Glutamatergic neuron (in vitro differentiated cells): ENCODE measurements at regions not wholly inside any gene's neighbourhood (a gene's known extent, or its start where the extent isn't known, plus 50 kb on each side); places are given as distances from the start of the nearest gene placed in this dataset.

Experiments
- DNase-seq: peaks from one replicate; pipeline ENCODE4 v3.0.0; 2022
- H3K27ac Mint-ChIP-seq: one replicate; pipeline ENCODE4 v1.8.0; 2020; ENCODE audit warnings: mild to moderate bottlenecking, mixed read lengths, inconsistent platforms; ENCODE audit not compliant: unreplicated experiment
- H3K27me3 Mint-ChIP-seq: one replicate; pipeline ENCODE4 v1.8.0; 2020; ENCODE audit warnings: mild to moderate bottlenecking, moderate library complexity, mixed read lengths, inconsistent platforms; ENCODE audit not compliant: unreplicated experiment
- H3K36me3 Mint-ChIP-seq: one replicate; pipeline ENCODE4 v1.8.0; 2020; ENCODE audit warnings: mild to moderate bottlenecking, mixed read lengths, inconsistent platforms; ENCODE audit not compliant: unreplicated experiment
- H3K4me1 Mint-ChIP-seq: one replicate; pipeline ENCODE4 v1.8.0; 2020; ENCODE audit warnings: mild to moderate bottlenecking, low read depth, mixed read lengths, inconsistent platforms; ENCODE audit not compliant: unreplicated experiment
- H3K4me3 Mint-ChIP-seq: one replicate; pipeline ENCODE4 v1.8.0; 2020; ENCODE audit warnings: mild to moderate bottlenecking, mixed read lengths, inconsistent platforms; ENCODE audit not compliant: unreplicated experiment
- H3K9me3 Mint-ChIP-seq: one replicate; pipeline ENCODE4 v1.8.0; 2020; ENCODE audit warnings: mild to moderate bottlenecking, moderate library complexity, mixed read lengths, inconsistent platforms; ENCODE audit not compliant: unreplicated experiment
- CTCF ChIP-seq: fragments of 200-600 bp; sonication (generic); IDR thresholded peaks from one replicate; pipeline ENCODE4 v1.5.0; 2021; ENCODE audit not compliant: partially characterized antibody, unreplicated experiment

GRCh38 chr10:3890602-3891352, 105.8 kb upstream of the KLF6 start:
- DNase-seq = no peak
- Mint-ChIP-seq H3K27me3 (no peaks in the 10 kb centered on the region), H3K9me3 (peaks cover 2% of the 10 kb centered on the region), H3K4me1 (peaks cover 2% of the 10 kb centered on the region), H3K36me3 (no peaks in the 10 kb centered on the region), H3K27ac (no peak overlapping the region), H3K4me3 (no peak overlapping the region)
- TF ChIP-seq CTCF = no peak

DNA sequence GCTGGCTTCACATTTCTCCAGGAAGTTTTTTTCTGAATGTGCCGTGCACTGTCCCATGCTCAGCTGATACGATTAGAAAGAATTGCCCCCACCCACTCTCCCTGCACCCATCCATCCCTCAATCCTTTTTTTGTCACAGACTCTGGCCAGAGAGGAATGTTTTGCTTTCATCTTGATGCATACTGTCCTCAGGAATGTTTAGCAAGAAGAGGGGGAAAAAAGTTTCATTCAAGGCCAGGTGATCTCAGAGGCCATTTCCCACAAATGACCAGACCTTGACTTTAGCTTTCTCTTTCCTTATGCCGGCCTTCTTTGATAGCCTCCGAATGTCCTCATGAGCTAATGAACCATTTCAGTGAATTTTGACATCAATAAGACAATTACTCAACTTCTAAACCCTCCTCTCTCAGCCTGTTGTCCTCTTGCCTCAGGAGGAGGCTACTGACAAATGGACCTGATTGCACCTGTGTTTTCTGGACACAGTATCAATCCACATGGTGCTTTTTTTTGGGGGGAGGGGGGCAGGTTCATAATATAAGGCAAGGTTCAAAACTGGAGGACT, 105.0 kb upstream of the KLF6 start:
- TF ChIP-seq CTCF = no peak
- H3K4me3 Mint-ChIP-seq = no peak overlapping the region
- H3K27ac Mint-ChIP-seq = no peak overlapping the region
- no peaks in the 10 kb centered on the region for H3K36me3 Mint-ChIP-seq
- H3K4me1 Mint-ChIP-seq = peaks cover 9% of the 10 kb centered on the region
- H3K9me3 Mint-ChIP-seq = peaks cover 1% of the 10 kb centered on the region
- H3K27me3 Mint-ChIP-seq = no peaks in the 10 kb centered on the region
- no peak for DNase-seq

GRCh38 chr10:3887885-3888476, 103.0 kb upstream of the KLF6 start:
- TF ChIP-seq CTCF = no peak
- peaks cover 9% of the 10 kb centered on the region for H3K4me1 Mint-ChIP-seq
- no peak overlapping the region for H3K27ac Mint-ChIP-seq
- no peaks in the 10 kb centered on the region for H3K9me3 Mint-ChIP-seq
- no peak for DNase-seq
- no peak overlapping the region for H3K4me3 Mint-ChIP-seq
- H3K36me3 Mint-ChIP-seq = no peaks in the 10 kb centered on the region
- H3K27me3 Mint-ChIP-seq = no peaks in the 10 kb centered on the region

DNA sequence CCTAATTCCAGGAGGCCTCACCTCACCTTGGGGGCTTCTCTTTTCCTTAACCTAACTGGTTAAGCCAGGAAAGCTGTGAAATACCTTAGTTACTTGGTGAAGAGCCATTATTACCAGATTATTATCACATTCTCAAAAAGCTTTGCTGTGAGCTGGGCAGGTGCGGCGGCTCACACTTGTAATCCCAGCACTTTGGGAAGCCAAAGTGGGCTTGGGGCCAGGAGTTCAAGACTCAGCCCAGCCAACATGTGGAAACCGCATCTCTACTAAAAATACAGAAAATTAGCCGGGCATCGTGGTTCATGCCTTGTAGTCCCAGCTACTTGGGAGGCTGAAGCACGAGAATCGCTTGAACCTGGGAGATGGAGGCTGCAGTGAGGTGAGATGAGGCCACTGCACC, 102.4 kb upstream of the KLF6 start:
- Mint-ChIP-seq H3K4me3 (no peak overlapping the region), H3K36me3 (no peaks in the 10 kb centered on the region), H3K9me3 (peaks cover 2% of the 10 kb centered on the region), H3K4me1 (peaks cover 9% of the 10 kb centered on the region), H3K27ac (no peak overlapping the region), H3K27me3 (no peaks in the 10 kb centered on the region)
- DNase-seq = no peak
- TF ChIP-seq CTCF = no peak

DNA sequence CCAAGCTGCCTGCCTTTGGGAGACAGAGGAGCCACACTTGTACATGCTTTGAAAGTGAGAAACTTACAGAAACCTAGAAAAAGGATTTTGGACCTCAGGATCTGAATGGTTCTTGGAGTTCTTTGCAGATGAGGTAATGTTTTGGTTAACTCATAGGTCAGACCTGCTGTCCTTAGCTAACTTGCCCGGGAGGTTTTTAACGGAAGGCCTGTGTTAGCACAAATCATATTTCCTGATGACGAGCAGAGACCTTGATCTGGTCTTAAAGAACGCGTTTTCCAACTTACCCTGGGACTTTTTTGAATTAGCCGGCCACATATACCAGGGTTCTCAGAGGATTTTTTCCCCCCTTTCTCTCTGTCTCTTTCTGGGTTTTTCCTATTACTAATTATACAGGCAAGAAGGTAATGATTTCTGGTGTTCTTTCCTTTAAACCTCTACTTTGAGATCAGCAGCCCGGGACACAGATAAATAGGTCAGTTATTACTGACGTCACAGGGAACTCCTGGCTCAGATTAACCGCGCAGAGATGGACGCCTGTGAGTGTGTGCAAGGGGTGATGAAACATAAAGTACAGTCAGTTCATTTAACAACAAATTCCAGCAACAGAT, 101.7 kb upstream of the KLF6 start:
- DNase-seq = no peak
- H3K9me3 Mint-ChIP-seq = peaks cover 5% of the 10 kb centered on the region
- H3K27me3 Mint-ChIP-seq = peaks cover 1% of the 10 kb centered on the region
- peaks cover 9% of the 10 kb centered on the region for H3K4me1 Mint-ChIP-seq
- no peak for TF ChIP-seq CTCF
- H3K27ac Mint-ChIP-seq = no peak overlapping the region
- no peak overlapping the region for H3K4me3 Mint-ChIP-seq
- H3K36me3 Mint-ChIP-seq = peaks cover 5% of the 10 kb centered on the region
